RPMI8226 (cell line): ENCODE measurements at regions not wholly inside any gene's neighbourhood (a gene's known extent, or its start where the extent isn't known, plus 50 kb on each side); places are given as distances from the start of the nearest gene placed in this dataset.
A peak's percentile ranks its signal among the peaks of the same experiment; 100 is the strongest.
"Not testable (repeated sequence)": the region's sequence is repeated elsewhere in the genome, so short reads cannot be mapped to it uniquely, and the experiment has no call there.

Experiments used
- DNase-seq: peaks from one replicate; pipeline ENCODE4 v3.0.0-alpha.2; 2015

DNA sequence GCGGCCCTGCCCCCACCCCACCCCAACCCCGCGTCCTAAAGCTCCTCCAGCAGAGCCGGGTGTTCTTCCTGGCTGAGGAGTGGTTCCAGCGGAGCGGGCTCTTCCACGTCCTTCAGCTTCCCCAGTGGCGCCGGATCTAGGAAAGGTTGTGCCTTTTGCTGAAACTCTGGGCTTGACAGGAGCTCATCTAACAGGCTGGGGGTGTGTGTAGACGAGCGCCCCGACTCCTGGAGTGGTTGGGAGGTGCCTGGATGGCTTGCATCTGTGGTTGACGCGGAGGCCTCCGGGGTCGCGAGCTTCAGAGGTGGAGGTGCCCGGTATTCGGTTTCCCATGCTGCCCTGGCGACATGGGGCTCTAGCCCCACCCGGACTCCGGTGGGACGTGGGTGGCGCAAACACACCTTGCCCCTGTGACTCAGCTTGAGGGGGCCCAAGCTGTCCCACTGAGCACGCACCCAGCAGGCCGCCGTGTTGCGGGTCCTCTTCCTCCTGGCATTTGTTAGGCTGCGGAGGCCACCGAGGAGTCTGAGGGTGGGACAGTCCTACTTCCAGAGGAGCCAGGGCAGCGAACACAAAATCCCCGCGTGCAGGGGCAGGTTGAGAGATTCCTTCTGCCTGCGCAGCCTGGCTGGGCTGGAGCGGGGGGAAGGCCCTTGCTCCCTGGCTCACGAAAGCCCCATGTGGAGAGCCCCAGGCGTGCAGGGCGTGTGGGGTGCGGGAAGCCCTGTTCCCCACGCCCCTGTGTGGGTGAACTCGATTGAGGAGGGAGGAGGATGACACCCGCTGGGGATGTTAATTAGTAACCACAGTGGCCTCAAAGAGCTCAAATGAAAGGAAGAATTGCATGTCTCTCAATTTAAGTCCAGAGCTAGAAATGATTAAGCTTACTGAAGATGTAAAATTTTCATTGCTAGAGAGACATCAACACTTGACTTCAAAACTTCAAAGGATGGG lies 3921.7 kb upstream of the OR11H1 start:
- DNase-seq, result not testable (repeated sequence)

DNA sequence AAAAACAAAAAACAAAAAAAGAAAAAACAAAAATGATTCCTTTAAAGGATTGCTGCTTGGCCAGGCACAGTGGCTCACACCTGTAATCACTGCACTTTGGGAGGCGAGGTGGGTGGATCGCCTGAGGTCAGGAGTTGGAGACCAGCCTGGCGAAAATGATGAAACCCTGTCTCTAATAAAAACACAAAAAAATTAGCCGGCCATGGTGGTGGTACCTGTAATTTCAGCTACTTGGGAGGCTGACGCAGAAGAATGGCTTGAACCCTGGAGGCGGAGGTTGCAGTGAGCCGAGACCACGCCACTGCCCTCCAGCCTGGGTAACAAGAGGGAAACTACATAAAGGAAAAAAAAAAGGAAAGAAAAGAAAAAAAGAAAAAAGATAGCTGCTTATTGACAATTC lies 3920.8 kb upstream of the OR11H1 start:
- DNase-seq, result not testable (repeated sequence)

DNA sequence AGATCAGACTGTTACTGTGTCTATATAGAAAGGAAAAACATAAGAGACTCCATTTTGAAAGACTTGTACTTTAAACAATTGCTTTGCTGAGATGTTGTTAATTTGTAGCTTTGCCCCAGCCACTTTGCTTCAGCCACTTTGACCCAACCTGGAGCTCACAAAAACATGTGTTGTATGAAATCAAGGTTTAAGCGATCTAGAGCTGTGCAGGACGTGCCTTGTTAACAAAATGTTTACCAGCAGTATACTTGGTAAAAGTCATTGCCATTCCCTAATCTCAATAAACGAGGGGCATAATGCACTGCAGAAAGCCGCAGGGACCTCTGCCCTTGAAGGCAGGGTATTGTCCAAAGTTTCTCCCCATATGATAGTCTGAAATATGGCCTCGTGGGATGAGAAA lies 3919.5 kb upstream of the OR11H1 start:
- DNase-seq, result not testable (repeated sequence)

- not testable (repeated sequence) for DNase-seq
Measured at GRCh38 chr22:11609193-11609592, 3918.8 kb upstream of the OR11H1 start.

DNA sequence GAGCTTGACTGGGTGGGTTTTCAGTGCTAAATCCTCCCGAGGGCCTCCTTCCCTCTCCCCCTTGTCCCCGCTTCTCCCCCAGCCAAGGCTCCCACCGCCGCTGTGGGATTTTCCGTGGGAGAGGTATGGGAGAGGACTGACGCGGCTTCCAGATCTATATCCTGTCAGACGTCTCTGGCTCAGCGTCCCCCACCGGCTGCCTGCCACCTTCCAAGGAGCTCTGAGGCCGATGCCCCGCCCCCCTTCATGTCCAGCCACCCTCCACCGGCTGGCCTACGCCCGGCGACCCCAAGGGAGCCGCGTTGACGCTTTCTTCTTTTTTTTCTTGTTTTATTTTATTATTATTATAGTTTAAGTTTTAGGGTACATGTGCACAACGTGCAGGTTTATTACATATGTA lies 3916.7 kb upstream of the OR11H1 start:
- DNase-seq, result not testable (repeated sequence)

GRCh38 chr22:11611876-11612275 lies 3916.1 kb upstream of the OR11H1 start:
- DNase-seq, result not testable (repeated sequence)

GRCh38 chr22:11613081-11613897 lies 3914.7 kb upstream of the OR11H1 start:
- not testable (repeated sequence) for DNase-seq

GRCh38 chr22:11613898-11614755 lies 3913.9 kb upstream of the OR11H1 start:
- no peak for DNase-seq

DNA sequence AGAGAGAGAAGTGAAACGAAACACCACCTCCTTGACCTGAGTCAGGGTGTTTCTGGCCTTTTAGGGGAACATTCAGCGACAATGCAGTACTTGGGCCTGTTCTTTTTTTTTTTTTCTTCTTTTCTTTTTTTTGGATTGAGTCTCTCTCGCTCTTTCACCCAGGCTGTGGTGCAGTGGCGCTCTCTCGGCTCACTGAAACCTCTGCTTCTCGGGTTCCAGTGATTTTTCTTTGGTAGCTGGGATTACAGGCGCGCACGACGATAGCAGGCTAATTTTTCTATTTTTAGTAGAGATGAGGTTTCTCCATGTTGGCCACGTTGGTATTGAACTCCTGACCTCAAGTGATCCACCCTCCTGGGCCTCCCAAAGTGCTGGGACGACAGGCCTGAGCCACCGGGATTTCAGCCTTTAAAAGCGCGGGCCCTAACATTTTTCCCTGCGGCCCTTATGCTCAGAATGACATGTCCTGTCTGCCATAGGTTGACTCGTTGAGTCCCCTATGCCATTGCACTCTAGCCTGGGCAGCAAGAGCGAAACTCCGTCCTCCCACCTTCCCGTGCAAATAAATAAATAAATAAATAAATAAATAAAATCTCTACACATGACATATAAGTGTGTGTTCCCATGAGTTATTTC lies 3913.1 kb upstream of the OR11H1 start:
- not testable (repeated sequence) for DNase-seq

- DNase-seq, result no peak
Measured at GRCh38 chr22:11616811-11617210, 3911.2 kb upstream of the OR11H1 start.

- DNase-seq, result not testable (repeated sequence)
Measured at GRCh38 chr22:11618322-11618662, 3909.7 kb upstream of the OR11H1 start.

DNA sequence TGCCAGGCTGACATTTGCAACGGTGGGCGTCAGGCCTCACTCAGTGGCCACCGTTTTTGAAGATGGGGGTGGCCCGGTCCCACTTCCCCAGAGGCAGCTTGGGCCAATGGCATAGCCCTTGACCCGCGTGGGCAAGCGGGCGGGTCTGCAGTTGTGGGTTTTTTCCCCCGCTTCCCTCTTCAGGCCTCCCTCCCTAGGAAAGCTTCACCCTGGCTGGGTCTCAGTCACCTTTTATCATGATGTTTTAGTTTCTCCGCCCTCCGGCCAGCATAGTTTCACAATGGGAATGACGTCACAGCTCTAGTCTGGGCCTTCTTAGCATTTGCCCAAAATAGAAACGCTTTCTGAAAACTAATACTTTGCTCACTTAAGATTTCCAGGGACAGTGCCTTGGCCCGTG lies 3909.3 kb upstream of the OR11H1 start:
- not testable (repeated sequence) for DNase-seq

DNA sequence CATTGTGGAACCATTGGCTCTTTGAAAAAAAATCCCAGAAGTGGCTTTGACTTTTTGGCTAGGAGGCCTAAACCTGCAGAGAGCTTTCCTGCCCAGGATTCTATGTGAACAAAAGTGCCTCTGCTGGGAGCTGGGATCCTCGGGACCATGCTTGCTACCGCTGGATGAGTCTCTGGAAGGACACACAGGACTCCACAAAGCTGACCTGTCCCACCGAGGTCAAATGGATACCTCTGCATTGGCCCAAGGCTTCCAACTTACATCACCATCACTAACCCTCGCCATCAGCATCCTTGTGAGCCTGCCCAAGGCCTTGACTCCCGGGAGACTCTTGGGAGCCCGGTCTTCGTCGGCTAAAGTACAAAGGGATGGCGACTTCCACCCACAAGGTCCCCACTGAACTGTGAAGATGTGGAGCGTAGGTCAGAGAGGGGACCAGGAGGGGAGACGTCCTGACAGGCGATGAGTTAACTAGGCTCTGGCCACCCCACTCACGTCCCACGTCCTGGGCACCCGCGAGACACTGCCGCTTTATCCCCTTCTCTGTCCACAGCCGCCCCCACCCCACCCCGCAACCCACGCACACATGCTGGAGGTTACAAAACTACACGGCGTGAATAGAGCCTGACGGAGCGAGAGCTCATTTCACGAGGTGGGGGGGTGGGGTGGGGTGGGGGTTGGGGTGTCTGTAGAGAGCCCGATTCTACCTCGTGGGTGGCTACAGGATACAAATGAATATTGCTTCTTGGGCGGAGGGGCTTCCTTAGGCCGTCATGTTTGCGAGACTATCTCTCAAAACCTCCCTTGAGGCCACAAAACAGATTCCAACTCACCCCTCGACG lies 3906.8 kb upstream of the OR11H1 start:
- not testable (repeated sequence) for DNase-seq

DNA sequence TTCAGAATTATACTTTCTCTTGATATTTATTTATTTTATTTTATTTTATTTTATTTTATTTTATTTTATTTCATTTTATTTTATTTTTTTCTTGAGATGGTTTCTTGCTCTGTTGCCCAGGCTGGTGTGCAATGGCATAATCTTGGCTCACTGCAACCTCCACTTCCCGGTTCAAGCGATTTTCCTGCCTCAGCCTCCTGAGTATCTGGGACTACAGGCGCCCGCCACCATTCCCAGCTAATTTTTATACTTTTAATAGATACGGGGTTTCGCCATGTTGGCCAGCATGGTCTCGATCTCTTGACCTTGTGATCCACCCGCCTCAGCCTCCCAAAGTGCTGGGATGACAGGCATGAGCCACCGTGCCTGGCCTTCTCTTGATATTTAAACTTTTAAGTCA lies 3905.2 kb upstream of the OR11H1 start:
- not testable (repeated sequence) for DNase-seq

DNA sequence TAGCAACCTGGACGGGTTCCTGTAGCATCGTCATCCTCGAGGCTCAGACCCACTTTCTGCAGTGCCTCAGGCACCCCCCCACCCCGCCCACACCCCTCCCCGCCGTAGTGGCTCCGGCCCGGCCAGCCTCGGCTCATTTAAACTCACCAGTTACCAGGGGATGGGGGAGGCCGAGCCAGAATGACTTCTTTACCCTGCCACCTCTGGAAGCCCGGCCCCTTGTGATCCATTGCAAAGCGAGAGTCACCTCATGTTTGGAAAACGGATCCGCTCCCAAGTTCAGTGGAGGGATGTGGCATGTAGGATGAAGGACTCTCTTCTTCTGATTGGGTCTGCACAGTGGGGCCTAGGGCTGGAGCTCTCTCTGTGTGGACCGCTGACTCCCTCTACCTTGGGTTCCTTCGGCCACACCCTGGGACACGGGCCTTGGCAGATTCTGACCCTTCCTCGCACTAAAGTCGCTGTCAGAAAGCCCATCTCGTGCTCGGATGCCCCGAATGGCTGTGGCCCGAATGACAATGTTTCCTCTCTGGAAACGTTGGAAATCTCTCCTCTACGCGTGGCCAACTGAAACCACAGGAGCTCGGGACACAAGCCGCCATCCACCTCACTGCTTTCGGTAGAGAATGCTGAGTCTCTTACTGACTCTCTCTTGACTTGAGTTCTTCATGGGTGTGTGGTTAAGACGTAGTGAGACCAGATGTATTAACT lies 3902.1 kb upstream of the OR11H1 start:
- DNase-seq, result not testable (repeated sequence)

- DNase-seq, result no peak
Measured at GRCh38 chr22:11626422-11626773, 3901.6 kb upstream of the OR11H1 start.

- not testable (repeated sequence) for DNase-seq
Measured at GRCh38 chr22:11627036-11627435, 3901.0 kb upstream of the OR11H1 start.

DNA sequence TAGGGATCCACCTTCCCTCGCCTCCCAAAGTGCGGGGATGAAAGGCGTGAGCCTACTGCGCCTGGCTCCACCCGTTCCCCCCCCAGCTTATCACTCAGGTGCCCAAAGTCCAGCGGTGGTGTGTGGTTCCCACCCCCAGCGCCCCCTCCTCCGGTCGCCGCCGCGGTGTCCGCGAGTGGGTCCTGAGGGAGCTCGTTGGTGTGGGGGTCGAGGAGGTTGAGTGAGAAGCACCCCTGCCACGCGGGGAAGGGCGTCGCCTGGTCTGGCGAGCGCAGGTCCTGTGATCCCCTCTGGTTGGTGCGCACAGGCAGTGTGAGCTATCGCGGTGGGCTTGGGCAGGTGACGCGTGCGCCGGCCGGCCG lies 3900.6 kb upstream of the OR11H1 start:
- DNase-seq, result peak; percentile 5

GRCh38 chr22:11627798-11628650 lies 3900.0 kb upstream of the OR11H1 start:
- no peak for DNase-seq
